ENCODE measurements at regions not wholly inside any gene's neighbourhood (a gene's known extent, or its start where the extent isn't known, plus 50 kb on each side); places are given as distances from the start of the nearest gene placed in this dataset.

GRCh38 chr13:33520468-33520839 is 234.9 kb upstream of the STARD13 start:
- DNase-seq = no peak

DNA sequence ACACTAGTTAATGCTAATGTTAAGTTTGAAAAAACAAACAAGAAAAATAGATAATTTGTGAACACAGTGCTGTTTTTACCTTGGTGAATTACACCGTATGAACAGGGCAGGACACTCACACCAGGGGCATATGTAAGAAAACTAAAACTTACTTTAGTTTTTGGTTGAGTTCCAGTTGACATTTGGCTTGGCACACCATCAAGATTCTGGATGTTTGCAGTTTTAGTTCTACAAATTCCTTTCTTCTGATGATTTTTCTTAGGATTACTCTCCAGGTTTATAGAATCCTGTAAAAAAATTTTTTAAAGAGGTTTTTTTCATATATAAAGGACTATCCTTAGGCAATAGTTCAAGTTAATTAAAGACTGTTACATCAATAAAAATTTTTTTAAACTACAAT is 238.5 kb upstream of the STARD13 start:
- no peak for DNase-seq

- DNase-seq = no peak
These were observed 240.2 kb upstream of the STARD13 start for GRCh38 chr13:33525763-33526162.

GRCh38 chr13:33526718-33527117 is 241.2 kb upstream of the STARD13 start:
- no peak for DNase-seq

DNA sequence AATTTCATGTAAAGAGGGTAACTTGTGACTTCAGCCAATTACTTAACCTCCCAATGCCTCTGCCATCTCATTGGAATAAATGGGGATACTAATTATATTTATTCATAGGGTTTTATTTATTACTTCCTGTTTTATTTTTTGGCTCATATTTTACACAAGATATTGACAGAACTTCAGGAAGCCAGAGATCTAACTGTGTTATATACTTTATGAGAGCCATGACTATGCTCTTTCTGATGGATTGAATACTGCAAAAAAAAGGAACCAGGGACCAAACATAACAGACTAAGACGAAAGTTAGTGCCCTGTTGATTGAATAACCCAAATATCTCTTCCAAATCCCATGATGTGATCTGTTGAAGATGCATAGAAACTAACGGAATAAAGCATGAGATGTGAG is 243.3 kb upstream of the STARD13 start:
- no peak for DNase-seq

DNA sequence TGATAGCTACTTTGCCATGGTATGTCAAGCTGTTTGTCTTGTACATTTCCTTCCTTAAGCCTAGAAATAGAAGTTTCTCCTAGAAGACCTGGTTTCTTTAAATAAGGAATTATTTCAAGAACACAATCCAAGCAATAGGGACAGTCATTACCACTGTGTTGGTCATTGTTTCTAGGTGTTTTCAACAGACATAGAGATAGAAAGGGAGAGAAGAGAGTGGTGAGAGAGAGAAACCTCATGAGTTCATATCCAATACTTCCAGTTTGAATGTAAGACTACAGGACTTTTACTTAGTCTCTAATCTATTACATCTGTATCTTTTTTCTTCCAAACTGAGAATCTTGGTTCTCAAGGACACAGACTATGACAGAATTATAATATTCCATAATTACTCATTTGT is 245.9 kb upstream of the STARD13 start:
- DNase-seq = no peak

DNA sequence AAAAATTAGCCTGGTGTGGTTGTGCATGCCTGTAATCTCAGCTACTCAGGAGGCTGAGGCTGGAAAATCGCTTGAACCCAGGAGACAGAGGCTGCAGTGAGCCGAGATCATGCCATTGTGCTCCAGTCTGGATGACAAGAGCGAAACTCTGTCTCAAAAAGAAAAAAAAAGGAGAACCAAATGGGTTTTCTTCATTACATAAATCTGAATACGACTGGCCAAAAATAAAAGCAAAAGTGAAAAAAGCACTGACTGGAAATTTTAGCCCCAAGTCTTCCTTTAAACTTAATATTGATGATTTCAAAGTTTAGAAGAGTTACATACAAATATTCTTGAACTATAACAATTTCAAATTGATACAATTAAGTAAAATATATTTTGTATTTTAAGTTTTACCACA is 249.5 kb upstream of the STARD13 start:
- DNase-seq = no peak

GRCh38 chr13:33536601-33537000 is 251.0 kb upstream of the STARD13 start:
- DNase-seq = no peak

DNA sequence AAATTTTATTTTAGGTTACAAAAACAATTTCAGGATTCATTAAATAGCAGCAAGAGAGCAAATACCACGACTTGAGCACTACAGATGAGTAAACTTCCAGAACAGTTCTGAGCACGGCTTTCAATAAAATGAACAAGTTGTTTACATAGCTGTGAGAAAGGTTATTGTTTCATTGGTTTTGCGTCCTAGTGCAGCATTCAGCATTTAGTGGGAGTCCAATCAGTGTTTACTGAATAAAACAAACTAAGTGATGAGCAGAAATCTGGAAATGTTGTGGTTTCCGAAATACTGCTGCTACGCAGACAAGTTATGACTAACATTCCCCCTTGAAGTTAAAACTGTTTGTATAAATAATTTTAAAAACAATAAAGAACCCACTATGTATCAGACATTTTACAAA is 251.5 kb upstream of the STARD13 start:
- DNase-seq = no peak

DNA sequence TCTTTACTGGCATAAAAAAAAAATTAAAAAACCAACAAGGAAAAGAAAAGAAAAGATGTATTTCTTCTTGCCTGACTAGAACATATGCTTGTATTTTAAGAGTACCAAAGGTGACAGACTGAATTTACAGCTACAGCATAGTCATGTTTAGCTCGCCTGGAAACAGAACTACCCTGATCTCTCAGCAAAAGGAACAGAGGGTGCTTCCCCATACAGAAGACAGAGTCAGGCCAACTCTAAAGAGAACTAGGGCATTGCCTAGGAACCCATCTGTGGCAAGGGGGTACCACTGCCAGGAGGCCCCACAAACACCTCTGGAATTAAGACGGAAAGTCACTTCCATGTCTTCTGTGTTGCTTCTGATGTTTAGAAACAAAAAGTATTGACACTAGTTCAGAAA is 252.1 kb upstream of the STARD13 start:
- DNase-seq = no peak

GRCh38 chr13:33541456-33541855 is 255.9 kb upstream of the STARD13 start:
- no peak for DNase-seq

GRCh38 chr13:33541962-33542308 is 256.4 kb upstream of the STARD13 start:
- DNase-seq = no peak

DNA sequence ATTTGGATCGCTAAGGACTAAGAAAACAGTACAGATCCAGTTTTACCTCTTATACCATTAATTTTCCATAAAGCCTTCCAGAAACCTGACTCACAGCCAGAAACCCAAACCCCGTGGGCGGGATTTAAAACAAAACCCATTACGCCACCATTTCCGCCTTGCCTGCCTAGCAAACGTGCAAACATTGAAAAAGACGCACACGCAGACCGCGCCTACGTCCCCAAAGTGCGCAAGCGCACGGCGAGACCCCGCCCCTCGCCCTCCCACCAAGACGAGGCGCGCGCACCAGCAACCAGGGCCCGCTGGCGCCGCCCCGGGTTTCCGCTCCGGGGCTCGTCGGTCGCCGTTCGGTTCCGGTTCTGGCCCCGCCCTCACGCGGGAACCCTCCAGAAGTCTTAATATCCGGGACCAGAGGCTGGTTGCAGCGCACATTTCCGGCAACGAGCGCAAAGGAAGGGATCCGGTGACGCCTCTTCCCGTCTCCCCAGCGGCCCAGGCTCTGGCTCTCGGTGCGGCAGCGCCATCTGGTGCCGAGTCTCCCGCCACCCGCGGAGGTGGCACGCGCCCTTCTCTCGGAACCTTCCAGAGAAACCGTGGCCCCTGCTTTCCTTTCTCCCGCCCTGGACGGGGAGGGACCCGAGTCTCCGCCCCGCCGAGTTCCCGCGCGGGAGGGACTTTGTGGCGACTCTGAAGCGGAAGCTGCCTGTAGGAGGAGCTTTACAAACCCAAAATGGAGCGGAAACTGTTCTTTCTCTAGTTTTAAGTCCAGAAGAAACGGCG is 256.9 kb upstream of the STARD13 start:
- peak; percentile 97 to 98 for DNase-seq

GRCh38 chr13:33543089-33543459 is 257.5 kb upstream of the STARD13 start:
- DNase-seq = no peak

DNA sequence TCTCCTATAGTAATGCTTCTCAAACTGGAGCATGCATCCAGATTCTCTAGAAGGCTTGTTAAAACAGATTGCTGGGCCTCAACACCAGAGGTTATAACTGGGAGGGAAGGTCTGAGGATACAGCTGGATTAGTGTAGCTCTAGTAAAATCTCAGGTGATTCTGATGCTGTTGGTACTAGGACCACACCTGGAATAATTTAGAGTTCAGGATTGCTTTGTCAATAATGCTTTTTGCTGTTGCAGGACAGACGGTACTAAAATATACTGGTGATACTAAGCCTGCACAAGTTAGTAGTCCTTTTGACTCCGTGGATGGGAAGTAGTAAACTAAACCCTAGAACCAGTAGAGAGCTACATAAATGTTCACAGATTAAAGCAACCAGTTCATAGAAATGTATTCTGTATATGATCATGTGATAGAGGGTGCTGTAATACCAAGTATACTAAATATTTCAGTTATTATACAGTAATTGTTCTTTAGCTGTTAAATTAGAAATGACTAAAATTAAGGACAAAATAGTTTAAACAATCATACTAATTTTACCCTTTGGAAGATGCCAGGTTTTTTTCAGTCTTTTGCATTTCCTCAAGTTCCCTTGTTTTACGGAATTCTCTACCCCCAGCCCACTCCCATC is 258.2 kb upstream of the STARD13 start:
- no peak for DNase-seq

DNA sequence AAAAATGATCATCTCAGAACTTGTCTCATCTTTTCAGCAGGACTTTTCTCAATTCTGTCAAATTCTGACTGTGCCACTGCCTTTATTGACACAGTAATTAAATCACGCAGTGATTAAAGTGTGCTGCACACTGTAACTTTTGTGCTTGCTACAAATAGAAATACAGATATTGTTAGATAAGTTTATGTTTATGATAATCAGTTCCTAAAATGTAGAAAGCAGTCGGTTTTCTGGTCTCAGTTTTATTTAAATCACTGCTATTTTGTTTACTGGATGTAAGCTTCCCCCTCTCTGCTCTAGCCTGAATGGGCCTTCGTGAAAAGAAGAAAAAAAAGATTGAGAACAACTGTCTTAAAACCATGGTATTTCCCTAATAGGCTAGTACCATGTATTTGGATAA is 258.8 kb upstream of the STARD13 start:
- no peak for DNase-seq

DNA sequence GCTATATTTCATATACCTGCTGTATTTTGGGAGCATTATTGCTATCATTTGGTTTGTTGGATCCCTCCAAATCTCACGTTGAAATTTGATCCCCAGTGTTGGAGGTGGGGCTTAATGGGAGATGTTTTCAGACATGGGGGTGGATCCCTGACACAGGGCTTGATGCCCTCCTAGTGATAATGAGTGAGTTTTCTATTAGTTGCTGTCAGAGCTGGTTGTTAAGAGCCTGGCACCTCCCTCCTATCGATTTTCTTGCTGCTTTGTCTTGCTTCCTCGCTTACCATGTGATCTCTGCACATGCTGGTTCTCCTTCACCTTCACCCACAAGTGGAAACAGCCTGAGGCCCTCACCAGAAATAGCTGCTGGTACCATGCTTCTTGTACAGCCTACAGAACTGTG is 259.9 kb upstream of the STARD13 start:
- DNase-seq = no peak

DNA sequence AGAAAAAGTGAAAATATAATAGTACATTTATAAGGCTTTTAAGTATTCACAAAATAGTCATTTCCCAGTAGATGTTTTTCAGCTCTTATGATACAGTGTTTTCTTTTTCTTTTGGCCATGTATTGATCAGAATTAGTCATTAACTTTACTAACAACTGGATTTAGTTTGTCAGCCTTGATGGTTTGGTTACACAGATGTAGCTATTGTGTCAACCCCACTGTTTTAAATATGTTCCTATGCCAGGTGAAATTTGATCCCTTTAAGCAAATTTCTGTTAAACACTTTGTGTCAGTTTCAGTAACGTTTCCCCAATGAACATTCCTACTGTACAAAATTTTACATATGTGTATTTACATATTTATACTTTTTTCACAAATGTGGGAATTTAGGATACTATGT is 261.5 kb upstream of the STARD13 start:
- no peak for DNase-seq

GRCh38 chr13:33548069-33548468 is 262.5 kb upstream of the STARD13 start:
- no peak for DNase-seq

DNA sequence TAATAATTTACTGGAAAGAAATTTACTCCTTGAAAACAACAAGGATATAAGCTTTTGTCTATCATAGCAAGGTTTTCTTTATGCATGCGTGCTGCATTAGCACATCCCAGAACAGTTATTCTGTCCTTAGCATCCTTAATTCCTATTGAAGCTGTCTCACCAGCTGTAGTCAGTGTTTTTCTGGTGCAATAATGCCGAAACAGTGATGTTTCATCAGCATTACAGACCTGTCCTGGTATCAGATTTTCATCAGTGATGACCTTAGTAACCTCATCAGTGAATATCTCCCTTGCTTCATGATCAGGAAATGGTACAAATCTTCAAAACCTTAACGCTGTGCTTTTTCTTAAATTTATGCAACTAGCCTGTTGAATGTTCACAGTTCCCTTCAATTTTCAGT is 264.7 kb upstream of the STARD13 start:
- no peak for DNase-seq

GRCh38 chr13:33550885-33551284 is 265.3 kb upstream of the STARD13 start:
- no peak for DNase-seq

DNA sequence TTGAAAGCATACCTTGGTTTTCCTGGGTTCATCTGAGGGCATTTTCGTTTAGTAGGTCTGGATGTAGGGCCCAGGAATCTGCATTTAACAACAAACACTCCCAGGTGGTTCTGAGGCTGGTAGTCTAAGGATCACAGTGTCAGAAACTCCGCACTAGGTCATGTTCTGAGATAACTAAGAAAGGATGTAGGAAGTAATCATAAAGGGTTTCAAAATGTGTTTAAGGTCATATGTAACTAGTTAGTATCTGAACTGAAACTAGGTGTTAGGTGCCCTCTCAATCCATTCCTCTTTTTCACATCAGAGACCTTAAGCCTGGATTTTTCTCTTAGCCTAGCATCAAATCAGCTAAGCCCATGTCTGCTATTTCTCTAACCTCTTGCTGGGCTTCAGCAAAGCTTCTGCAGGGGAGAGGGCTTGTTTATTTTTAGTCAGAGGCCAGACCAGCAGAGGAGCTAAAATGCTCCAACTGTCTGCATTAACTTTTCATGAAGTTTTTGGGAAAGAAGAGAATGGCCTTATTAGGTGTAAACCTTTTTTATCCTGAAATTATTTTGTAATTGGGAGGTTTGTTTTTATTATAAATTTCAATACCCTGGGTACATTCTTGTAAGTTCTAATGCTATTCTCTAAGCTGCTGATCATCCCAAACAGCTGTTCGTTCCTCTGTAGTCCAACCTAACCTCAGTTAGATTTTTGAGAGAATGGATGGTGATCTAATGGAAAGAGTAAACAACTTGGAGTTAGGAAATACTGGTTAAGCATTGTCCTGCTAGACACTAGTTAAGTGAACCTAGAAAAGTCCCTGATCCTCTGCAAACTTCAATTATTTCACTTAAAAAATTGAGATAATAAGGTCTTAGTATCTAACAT is 262.8 kb upstream of the RFC3 start:
- DNase-seq = no peak

- DNase-seq = no peak
These were observed 261.1 kb upstream of the RFC3 start for GRCh38 chr13:33556828-33557227.

DNA sequence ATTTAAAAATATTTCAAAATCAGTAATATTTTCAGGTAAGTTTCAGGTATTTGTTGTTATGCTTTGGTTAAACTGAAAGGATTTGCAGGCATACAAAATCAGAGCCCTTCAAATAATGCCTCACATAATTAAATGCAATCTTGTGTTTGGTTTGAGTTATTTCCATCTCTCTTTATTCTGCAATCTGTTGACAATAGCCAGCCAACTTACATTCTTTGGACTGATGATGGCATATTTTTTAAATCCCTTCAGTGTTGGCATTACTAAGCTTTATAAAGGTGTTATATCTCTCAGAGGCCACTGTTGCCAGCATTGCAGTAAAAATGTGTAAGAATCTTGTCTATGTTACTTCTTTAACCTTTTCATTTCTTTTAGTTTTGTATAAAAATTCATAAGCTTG is 257.2 kb upstream of the RFC3 start:
- no peak for DNase-seq
